ENCODE measurements at regions not wholly inside any gene's neighbourhood (a gene's known extent, or its start where the extent isn't known, plus 50 kb on each side); places are given as distances from the start of the nearest gene placed in this dataset.
"Not testable (repeated sequence)": the region's sequence is repeated elsewhere in the genome, so short reads cannot be mapped to it uniquely, and the experiment has no call there.

GRCh38 chr20:11158589-11158988 is 484.8 kb upstream of the JAG1 start:
- H3K4me1 Mint-ChIP-seq (ENCODE audit: low read depth): no peaks in the 10 kb centered on the region
- H3K36me3 Mint-ChIP-seq (ENCODE audit: low read depth): no peaks in the 10 kb centered on the region
- no peak overlapping the region for H3K27ac Mint-ChIP-seq
- no peaks in the 10 kb centered on the region for H3K9me3 Mint-ChIP-seq
- H3K4me3 Mint-ChIP-seq: no peak overlapping the region
- H3K27me3 Mint-ChIP-seq: no peaks in the 10 kb centered on the region
- DNase-seq: no peak

- H3K4me1 Mint-ChIP-seq (ENCODE audit: low read depth): no peaks in the 10 kb centered on the region
- H3K9me3 Mint-ChIP-seq: no peaks in the 10 kb centered on the region
- no peaks in the 10 kb centered on the region for H3K36me3 Mint-ChIP-seq (ENCODE audit: low read depth)
- no peaks in the 10 kb centered on the region for H3K27me3 Mint-ChIP-seq
- no peak overlapping the region for H3K27ac Mint-ChIP-seq
- no peak for DNase-seq
- H3K4me3 Mint-ChIP-seq: no peak overlapping the region
Observed at GRCh38 chr20:11159728-11160127, 485.9 kb upstream of the JAG1 start.

DNA sequence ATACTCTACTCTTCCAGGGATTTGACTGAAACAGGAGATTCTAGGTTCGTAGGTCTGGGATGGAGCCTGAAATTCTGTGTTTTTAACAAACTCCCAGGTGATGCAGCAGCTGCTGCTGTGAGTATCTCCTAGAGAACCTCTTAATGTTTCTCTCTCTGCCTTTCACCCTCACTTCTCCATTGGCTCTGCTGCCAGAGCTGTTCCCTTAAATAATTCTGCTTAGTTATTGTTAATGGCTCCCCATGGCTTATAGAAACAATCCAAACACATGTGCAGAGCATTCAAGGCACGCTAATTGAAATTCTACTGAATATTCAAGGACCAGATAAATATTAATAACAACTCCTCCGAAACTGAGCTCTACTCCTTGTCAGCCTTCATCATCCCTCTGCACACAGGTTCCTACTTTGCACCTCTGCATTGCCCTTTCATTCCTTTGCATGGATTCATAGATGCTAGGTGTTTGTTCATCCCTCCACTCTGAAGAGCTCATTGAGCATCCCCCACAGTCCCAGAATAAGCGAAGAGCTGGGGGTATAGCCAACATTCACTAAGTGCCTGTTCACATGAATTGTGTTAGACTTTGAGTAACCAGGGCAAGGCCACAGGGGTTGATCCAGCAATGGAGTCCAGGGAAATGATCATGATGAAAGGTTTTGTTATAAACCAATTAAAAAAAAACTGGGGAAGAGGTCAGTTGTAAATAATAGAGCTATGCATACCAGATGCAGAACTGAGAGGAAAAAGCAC is 488.4 kb upstream of the JAG1 start:
- Mint-ChIP-seq H3K27ac (no peak overlapping the region), H3K4me1 (ENCODE audit: low read depth) (no peaks in the 10 kb centered on the region), H3K4me3 (no peak overlapping the region), H3K9me3 (no peaks in the 10 kb centered on the region), H3K36me3 (ENCODE audit: low read depth) (no peaks in the 10 kb centered on the region), H3K27me3 (no peaks in the 10 kb centered on the region)
- no peak for DNase-seq

- Mint-ChIP-seq H3K27me3 (no peaks in the 10 kb centered on the region), H3K27ac (no peak overlapping the region), H3K4me1 (ENCODE audit: low read depth) (no peaks in the 10 kb centered on the region), H3K36me3 (ENCODE audit: low read depth) (no peaks in the 10 kb centered on the region), H3K4me3 (no peak overlapping the region), H3K9me3 (peaks cover 4% of the 10 kb centered on the region)
- no peak for DNase-seq
Observed at GRCh38 chr20:11165789-11166188, 492.0 kb upstream of the JAG1 start.

DNA sequence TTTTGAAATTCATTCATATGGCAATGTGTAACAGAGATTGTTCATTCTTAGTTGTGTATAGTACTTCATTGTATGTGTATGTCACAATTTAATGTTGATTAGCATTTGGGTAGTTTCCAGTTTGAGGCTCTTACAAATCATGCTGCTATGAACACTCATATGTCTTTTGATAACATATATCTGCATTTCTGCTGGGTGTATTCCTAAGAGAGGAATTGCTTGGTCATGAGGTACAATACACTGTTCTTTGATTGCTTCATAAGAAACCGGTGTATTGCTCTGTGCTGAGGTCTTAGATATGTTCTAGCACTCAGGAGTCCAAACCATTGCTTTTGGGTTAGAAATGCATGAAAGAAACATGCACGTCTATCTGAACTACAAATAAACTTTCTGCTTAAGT is 492.9 kb upstream of the JAG1 start:
- H3K9me3 Mint-ChIP-seq: peaks cover 4% of the 10 kb centered on the region
- H3K27me3 Mint-ChIP-seq: no peaks in the 10 kb centered on the region
- no peak for DNase-seq
- H3K4me1 Mint-ChIP-seq (ENCODE audit: low read depth): no peaks in the 10 kb centered on the region
- H3K4me3 Mint-ChIP-seq: no peak overlapping the region
- H3K36me3 Mint-ChIP-seq (ENCODE audit: low read depth): no peaks in the 10 kb centered on the region
- no peak overlapping the region for H3K27ac Mint-ChIP-seq

GRCh38 chr20:11168026-11168425 is 494.2 kb upstream of the JAG1 start:
- Mint-ChIP-seq H3K4me1 (ENCODE audit: low read depth) (no peaks in the 10 kb centered on the region), H3K36me3 (ENCODE audit: low read depth) (no peaks in the 10 kb centered on the region)

GRCh38 chr20:11170025-11170424 is 496.2 kb upstream of the JAG1 start:
- H3K27me3 Mint-ChIP-seq: no peaks in the 10 kb centered on the region
- H3K4me3 Mint-ChIP-seq: no peak overlapping the region
- no peak for DNase-seq
- no peaks in the 10 kb centered on the region for H3K4me1 Mint-ChIP-seq (ENCODE audit: low read depth)
- H3K36me3 Mint-ChIP-seq (ENCODE audit: low read depth): no peaks in the 10 kb centered on the region
- no peak overlapping the region for H3K27ac Mint-ChIP-seq
- peaks cover 4% of the 10 kb centered on the region for H3K9me3 Mint-ChIP-seq

More at GRCh38 chr20:11168026-11168425, 494.2 kb upstream of the JAG1 start:
- Mint-ChIP-seq H3K27ac (no peak overlapping the region), H3K4me3 (no peak overlapping the region), H3K9me3 (peaks cover 4% of the 10 kb centered on the region), H3K27me3 (no peaks in the 10 kb centered on the region)
- DNase-seq: no peak

GRCh38 chr20:11170565-11170964 is 496.8 kb upstream of the JAG1 start:
- H3K27ac Mint-ChIP-seq: no peak overlapping the region
- no peaks in the 10 kb centered on the region for H3K4me1 Mint-ChIP-seq (ENCODE audit: low read depth)
- H3K4me3 Mint-ChIP-seq: no peak overlapping the region
- peaks cover 4% of the 10 kb centered on the region for H3K9me3 Mint-ChIP-seq
- no peak for DNase-seq
- no peaks in the 10 kb centered on the region for H3K36me3 Mint-ChIP-seq (ENCODE audit: low read depth)
- H3K27me3 Mint-ChIP-seq: no peaks in the 10 kb centered on the region

GRCh38 chr20:11172881-11173280 is 499.1 kb upstream of the JAG1 start:
- H3K4me3 Mint-ChIP-seq: no peak overlapping the region
- no peaks in the 10 kb centered on the region for H3K4me1 Mint-ChIP-seq (ENCODE audit: low read depth)
- no peaks in the 10 kb centered on the region for H3K27me3 Mint-ChIP-seq
- no peaks in the 10 kb centered on the region for H3K36me3 Mint-ChIP-seq (ENCODE audit: low read depth)
- H3K27ac Mint-ChIP-seq: no peak overlapping the region
- DNase-seq: no peak
- H3K9me3 Mint-ChIP-seq: peaks cover 4% of the 10 kb centered on the region

DNA sequence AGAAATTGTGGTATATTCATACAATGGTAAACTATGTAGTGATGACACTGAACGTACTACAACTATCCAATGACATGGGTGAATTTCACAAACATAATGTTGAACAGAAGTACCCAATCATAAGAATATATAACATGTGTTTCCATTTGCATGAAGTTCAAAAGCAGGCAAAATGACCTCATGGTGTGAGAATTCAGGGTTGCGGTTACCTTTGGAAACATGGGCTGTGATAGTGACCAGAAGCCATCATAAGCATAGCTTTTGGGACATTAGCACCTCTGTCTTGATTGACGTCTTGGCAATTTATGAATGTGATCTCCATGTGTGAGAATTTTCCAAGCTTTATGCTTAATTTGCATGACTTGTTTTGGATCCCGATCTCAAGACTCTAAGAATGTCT is 500.1 kb upstream of the JAG1 start:
- no peaks in the 10 kb centered on the region for H3K27me3 Mint-ChIP-seq
- DNase-seq: no peak
- H3K36me3 Mint-ChIP-seq (ENCODE audit: low read depth): no peaks in the 10 kb centered on the region
- no peak overlapping the region for H3K4me3 Mint-ChIP-seq
- no peaks in the 10 kb centered on the region for H3K4me1 Mint-ChIP-seq (ENCODE audit: low read depth)
- peaks cover 4% of the 10 kb centered on the region for H3K9me3 Mint-ChIP-seq
- H3K27ac Mint-ChIP-seq: no peak overlapping the region

DNA sequence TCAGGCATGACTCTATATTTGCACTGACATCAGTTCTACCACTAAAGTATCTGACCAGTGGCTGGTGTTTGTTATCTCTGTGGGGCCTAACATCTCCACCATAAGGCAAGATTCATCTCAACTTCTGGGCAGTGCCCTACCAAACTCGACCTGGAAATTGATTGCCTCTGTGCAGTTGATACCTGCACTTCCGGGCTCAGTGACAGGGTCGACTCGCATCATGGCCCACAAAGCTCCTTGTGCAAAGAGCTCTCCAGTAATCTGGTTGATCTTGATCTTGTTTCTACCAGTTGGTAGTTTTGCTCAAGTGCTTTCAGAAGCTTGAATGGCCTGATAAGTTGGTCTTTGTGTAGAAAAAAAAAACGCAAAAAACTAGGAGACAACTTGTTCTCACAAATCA is 501.1 kb upstream of the JAG1 start:
- H3K9me3 Mint-ChIP-seq: peaks cover 4% of the 10 kb centered on the region
- no peak overlapping the region for H3K4me3 Mint-ChIP-seq
- no peak overlapping the region for H3K27ac Mint-ChIP-seq
- H3K4me1 Mint-ChIP-seq (ENCODE audit: low read depth): no peaks in the 10 kb centered on the region
- H3K27me3 Mint-ChIP-seq: no peaks in the 10 kb centered on the region
- DNase-seq: no peak
- H3K36me3 Mint-ChIP-seq (ENCODE audit: low read depth): no peaks in the 10 kb centered on the region

DNA sequence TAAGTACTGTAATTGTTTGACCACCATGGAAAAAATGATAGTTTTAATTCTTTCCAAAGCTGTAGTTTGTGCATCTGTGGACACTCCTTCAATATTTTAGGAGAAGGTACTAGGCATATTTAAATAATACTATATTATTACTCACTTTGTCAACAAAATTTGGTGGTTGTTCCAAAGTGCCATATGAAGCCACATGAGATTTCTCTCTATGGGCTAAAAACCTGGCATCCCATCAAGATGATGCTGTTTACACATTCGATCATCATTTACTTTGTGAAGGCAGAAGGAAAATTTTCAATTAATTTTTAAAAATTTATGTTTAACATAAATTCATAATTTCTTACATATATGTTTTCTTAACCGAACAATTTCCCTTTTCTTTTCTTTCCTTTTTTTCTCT is 502.6 kb upstream of the JAG1 start:
- H3K4me1 Mint-ChIP-seq (ENCODE audit: low read depth): no peaks in the 10 kb centered on the region
- H3K36me3 Mint-ChIP-seq (ENCODE audit: low read depth): no peaks in the 10 kb centered on the region

GRCh38 chr20:11178946-11179654 is 505.3 kb upstream of the JAG1 start:
- Mint-ChIP-seq H3K9me3 (peaks cover 8% of the 10 kb centered on the region), H3K27ac (no peak overlapping the region), H3K4me3 (no peak overlapping the region), H3K4me1 (ENCODE audit: low read depth) (no peaks in the 10 kb centered on the region), H3K27me3 (no peaks in the 10 kb centered on the region), H3K36me3 (ENCODE audit: low read depth) (no peaks in the 10 kb centered on the region)
- DNase-seq: no peak

More for the DNA sequence above, 502.6 kb upstream of the JAG1 start:
- H3K9me3 Mint-ChIP-seq: peaks cover 6% of the 10 kb centered on the region
- no peak overlapping the region for H3K4me3 Mint-ChIP-seq
- no peaks in the 10 kb centered on the region for H3K27me3 Mint-ChIP-seq
- no peak overlapping the region for H3K27ac Mint-ChIP-seq
- no peak for DNase-seq

GRCh38 chr20:11180186-11180585 is 506.4 kb upstream of the JAG1 start:
- H3K4me3 Mint-ChIP-seq: no peak overlapping the region
- H3K36me3 Mint-ChIP-seq (ENCODE audit: low read depth): no peaks in the 10 kb centered on the region
- H3K27ac Mint-ChIP-seq: no peak overlapping the region
- H3K9me3 Mint-ChIP-seq: peaks cover 10% of the 10 kb centered on the region
- no peak for DNase-seq
- no peaks in the 10 kb centered on the region for H3K4me1 Mint-ChIP-seq (ENCODE audit: low read depth)
- no peaks in the 10 kb centered on the region for H3K27me3 Mint-ChIP-seq

DNA sequence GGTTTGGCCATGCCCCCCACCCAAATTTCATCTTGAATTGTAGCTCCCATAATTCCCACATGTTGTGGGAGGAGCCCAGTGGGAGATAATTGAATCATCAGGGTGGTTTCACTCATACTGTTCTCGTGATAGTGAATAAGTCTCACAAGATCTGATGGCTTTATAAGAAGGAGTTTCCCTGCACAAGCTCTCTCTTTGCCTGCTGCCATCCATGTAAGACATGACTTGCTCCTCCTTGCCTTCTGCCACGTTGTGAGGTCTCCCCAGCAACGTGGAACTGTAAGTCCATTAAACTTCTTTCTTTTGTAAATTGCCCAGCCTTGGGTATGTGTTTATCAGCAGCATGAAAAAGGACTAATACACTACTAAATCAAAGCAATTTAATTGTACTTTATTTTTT is 507.3 kb upstream of the JAG1 start:
- H3K27ac Mint-ChIP-seq; H3K4me3 Mint-ChIP-seq; H3K4me1 Mint-ChIP-seq (ENCODE audit: low read depth); H3K27me3 Mint-ChIP-seq; DNase-seq; H3K36me3 Mint-ChIP-seq (ENCODE audit: low read depth): not testable (repeated sequence)
- H3K9me3 Mint-ChIP-seq: peaks cover 12% of the 10 kb centered on the region
